IPS-NIHi11 (cell line): ENCODE measurements at regions not wholly inside any gene's neighbourhood (a gene's known extent, or its start where the extent isn't known, plus 50 kb on each side); places are given as distances from the start of the nearest gene placed in this dataset.

Experiments
- DNase-seq: peaks from one replicate; pipeline ENCODE4 v3.0.0; 2012; ENCODE audit warnings: mixed read lengths, low spot score

GRCh38 chrX:3780564-3780963 lies 67.1 kb upstream of the PRKX start:
- DNase-seq: no peak

- DNase-seq: no peak
Observed at GRCh38 chrX:3779546-3779945, 66.1 kb upstream of the PRKX start.

- DNase-seq: no peak
Observed at GRCh38 chrX:3777416-3777815, 64.0 kb upstream of the PRKX start.

GRCh38 chrX:3771766-3772165 lies 58.3 kb upstream of the PRKX start:
- no peak for DNase-seq

- DNase-seq: no peak
Observed at GRCh38 chrX:3768881-3769280, 55.4 kb upstream of the PRKX start.
